Fibroblast of pulmonary artery (primary cell): ENCODE measurements at regions not wholly inside any gene's neighbourhood (a gene's known extent, or its start where the extent isn't known, plus 50 kb on each side); places are given as distances from the start of the nearest gene placed in this dataset.
"Not testable (repeated sequence)": the region's sequence is repeated elsewhere in the genome, so short reads cannot be mapped to it uniquely, and the experiment has no call there.

Experiments
- DNase-seq: peaks from one replicate; pipeline ENCODE4 v3.0.0-alpha.2; 2010; ENCODE audit warnings: low read depth
- H3K4me3 ChIP-seq: replicated peaks from 2 replicates; pipeline ENCODE4 v1.5.1; 2011; ENCODE audit warnings: low read depth, mild to moderate bottlenecking, control low read depth, low read length, moderate library complexity

DNA sequence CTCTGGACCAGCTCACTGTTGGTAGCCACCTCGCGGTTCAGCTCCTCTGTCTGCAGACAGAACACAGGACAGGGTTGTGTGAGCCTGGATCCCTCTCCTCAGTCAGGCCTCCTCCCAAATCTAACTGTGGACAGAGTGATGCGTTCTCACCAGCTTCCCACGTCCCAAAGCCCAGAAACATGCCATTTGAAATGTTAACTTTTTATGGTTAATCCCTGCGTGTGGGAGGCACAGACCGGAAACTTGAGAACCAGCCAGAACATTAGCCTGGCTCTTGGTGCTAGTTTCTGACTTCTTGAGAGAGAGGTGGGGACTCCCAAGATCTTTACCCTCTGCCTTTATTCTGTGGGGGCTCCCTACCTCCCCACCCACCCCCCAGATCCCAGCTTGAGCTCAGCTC, 129.6 kb downstream of the TNFRSF13B start:
- DNase-seq, result peak; percentile 10
- not testable (repeated sequence) for H3K4me3 ChIP-seq

DNA sequence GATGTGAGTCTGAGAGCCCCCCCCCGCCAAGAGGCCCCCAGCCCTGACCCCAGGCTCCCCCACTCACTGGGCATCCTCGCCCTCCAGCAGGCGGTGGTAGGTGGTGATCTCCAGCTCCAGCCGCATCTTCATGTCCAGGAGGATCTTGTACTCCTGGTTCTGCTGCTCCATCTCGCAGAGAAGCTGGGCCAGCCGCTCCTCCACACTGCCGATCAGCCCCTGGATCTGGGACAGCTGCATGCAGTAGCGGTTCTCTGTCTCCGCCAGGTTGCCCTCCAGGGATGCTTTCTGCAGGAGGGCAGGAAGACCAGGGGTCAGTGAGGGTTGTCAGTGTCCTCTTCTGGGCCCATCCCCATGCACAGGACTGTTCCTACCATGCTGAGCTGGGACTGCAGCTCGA, 130.0 kb downstream of the TNFRSF13B start:
- DNase-seq, H3K4me3 ChIP-seq: not testable (repeated sequence)

DNA sequence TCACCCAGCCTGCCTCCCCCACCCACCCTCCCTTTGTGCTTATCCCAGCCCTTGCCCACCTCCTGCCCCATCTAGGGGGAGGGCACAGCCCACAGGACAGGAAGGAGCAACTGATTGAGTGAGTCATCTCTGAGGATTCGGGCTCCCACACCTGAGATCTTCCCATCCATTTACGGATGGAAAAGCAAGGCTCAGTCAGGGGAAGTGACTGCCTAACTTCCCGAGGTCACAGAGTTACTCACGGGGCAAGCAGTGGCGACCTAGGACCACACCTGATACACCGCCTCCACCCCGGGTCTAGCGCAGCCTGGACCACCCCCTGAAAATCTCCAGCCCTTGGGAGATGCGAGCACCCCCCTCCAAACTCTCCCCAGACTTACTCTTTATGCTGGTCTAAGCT, 131.7 kb downstream of the TNFRSF13B start:
- not testable (repeated sequence) for DNase-seq, H3K4me3 ChIP-seq

DNA sequence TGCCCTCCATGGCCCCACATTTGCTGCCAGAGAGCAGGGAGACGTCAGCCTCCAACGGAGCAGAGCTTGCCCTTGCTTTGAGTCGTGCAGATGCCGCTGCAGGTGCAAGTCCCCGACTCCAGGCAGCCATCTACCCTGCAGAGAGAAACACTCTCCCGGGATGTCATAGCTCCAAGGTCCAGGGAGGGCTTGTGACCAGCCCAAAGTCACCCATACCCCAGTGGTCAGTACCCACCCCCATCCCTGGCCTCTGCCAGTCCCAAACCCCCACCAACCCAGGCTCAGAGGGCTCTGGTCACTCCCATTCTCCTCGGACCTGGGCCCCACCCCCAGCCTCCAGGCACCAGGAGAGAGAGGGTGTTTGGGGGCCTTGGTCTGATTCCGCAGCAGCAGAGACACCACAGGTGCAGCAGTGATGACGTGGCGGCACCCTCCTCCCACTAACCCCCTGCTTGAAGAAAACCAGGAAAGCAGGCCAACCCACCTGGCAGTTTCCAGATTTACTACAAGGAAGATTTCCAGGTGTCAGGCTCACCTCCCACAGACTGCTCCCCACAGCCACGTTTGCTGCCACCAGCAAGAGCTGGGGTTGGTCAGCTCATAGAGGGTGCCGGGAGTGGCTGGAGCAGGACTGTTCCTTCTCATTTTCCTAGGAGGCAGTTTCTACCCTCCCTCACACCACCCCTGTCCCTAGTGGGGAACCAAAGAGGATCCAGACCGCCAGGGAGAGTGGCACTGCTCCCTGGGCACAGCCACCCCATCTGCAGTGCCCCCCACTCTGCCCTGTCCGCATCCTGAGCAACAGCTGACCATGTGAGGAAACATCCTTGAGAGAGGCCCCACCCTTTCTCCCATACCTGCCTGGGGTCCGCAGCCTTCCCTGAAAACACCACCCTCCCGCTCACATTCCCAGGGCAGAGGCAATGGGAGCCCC, 132.4 kb downstream of the TNFRSF13B start:
- not testable (repeated sequence) for H3K4me3 ChIP-seq, DNase-seq

DNA sequence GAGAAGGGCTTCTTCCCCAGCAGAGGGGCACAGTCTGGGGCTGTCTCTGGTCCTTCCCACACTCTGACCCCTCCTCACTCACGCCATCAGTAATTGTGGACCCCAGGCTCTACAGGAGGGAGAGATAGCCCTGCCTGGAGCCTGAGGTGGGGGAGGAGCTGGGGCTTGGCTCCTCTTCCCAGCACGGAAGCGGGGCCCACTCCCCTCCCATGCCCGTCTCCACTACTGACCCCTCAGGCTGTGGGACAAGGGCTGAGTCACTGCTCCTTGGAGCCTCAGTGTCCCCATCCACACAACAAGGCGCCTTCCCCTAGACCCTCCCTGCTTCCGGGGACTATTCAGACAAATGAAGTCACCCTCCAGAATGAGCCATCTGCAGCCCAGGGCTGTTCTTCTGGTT, 133.1 kb downstream of the TNFRSF13B start:
- H3K4me3 ChIP-seq, DNase-seq: not testable (repeated sequence)

DNA sequence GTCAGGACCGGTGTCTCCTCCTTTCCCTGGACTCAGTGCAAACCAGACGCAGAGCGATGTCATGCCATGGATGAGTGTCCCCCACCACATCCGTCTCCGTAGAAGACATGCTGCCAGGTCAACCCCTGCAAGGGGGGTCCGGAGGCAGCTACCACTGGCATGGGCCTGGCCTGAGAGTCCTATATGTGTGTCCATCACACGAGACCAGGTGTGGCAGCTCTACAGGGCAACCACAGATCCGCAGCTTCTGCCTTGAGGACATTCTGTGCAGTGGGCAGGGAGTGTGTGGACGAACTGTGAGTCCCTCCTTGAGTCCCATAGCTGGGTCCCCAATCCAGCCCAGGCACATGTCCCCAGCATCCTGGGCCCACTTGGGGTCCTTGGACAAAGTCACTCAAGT, 133.6 kb downstream of the TNFRSF13B start:
- not testable (repeated sequence) for H3K4me3 ChIP-seq, DNase-seq

DNA sequence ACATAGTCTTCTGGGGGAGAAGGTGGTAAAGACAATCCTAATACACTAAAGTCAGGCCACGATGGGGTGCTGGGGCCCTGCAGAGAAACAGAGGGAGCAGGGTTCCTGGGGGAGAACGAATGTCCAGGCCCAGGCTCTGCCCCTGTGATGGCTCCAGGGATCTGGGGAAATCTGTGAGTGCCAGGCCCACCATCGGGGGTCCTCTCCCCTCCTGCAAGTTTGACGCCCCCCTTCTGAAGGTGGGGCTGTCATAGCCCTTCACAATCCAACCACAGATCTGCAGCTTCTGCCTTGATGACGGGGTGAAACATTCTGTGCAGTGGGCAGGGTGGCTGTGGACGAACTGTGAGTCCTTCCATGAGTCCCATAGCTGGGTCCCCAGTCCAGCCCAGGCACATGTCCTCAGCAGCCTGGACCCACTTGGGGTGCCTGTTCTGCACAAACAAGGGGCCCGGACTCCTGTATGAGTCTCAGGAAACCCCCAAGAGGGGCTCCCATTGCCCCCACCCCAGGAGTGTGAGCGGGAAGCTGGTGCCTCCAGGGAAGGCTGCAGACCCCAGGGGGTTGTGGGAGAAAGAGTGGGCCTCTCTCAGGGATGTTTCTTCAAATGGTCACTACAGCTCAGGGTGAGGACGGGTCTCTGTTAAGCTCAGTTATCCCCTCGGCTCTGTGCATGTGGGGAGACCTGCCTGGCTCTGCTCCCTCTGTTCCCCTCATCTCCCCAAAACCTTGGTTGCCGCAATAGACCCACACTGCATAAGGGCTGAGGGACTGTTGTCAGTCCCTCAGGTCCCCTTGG, 134.3 kb downstream of the TNFRSF13B start:
- DNase-seq, H3K4me3 ChIP-seq: not testable (repeated sequence)

DNA sequence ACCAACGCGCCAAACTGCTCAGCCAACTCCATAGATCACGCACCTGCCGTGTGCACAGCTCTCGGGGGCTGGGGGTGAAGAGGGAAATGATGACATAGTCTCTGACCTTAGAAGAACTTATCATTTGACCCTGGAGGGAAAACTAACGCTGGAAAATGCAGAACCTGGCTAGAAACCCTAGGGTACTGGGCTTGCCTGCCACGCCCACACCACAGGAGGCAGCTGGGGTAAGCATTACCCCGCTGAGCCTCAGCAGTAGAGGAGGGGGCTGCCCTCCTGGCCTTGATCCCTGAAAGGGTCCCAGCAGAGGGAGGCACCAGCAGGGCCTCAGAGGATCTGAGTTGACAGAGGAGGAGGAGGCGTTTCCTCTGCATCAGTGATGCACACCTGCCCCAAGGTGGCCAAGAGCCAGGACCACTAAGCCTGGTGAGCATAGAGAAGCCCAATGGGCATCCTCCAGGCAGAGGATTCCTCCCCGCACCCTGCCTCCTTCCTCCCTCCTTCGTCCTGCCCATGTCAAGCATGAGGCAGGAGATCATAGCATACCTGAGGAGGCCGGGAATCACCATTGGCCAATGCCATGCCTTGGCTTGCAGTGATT, 135.5 kb downstream of the TNFRSF13B start:
- not testable (repeated sequence) for DNase-seq, H3K4me3 ChIP-seq

DNA sequence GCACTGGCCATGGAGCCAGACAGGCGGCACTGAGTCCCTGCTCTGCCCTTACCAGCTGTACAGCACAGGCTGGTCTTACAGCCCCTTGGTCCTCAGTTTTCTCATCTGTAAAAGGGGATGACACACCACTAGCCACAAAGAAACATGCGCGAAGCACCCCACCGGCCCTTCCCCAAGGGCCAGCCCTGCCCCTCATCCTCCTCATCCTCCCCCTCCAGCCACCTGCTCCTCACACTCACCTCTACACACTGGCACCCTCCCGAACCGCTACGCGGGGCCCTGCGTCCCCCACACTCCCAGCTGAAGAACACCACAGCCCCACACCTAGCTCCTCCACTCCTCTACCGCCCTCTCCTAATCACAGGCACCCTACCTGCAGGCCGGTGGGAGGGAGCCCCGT, 138.4 kb downstream of the TNFRSF13B start:
- H3K4me3 ChIP-seq, DNase-seq: not testable (repeated sequence)

DNA sequence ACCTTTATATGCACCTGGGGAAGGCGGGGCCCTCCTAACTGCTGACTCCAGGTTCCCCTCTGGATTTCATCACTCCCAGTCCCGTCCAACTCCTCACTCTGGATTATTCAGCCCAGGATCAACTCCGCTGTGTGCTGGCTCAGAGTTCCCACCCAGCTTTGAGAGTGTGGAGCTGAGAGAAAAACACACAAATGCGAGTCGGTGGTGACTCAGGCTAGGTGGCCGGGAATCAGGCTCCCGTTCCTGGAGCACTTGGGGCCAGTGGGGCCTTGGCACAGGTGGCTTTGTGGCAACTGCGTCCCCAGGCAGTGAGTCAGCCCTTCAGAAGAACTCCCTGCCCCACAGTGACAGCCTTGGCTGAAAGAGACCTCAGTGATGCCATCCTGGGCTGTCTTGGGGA, 139.1 kb downstream of the TNFRSF13B start:
- not testable (repeated sequence) for DNase-seq, H3K4me3 ChIP-seq

DNA sequence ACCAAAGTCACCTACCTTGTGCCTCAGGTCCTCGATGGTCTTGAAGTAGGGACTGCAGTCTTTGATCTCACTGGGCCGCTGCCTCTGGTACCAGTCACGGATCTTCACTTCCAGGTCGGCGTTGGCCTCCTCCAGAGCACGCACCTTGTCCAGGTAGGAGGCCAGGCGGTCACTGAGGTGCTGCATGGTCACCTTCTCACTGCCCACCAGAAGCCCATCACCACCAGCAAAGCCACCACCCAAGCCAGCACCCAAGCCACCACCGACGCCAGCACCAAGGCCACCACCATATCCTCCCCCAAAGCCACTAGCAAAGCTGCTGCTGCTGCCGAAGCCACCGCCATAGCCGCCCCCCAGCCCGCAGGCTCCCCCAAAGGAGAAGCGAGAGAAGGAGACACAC, 139.7 kb downstream of the TNFRSF13B start:
- not testable (repeated sequence) for H3K4me3 ChIP-seq, DNase-seq

DNA sequence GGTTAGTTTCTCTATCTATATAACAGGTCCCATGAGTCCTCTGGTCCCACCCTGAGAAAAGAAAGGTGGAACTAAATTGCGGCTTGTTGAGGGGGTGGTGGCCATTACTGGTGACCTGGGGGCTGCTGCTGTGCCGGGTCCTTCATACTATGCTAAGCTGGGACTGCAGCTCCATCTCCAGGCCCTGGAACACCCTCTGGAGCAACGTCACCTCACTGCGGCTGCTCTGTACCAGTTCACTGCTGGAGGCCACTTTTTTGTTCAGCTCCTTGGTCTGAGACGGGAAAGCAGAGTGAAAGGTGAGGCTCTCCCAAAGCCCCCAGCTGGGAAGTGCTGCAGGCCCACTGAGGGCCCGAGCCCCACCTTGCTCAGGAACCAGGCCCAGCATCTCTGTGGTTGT, 140.7 kb downstream of the CCDC144A start:
- H3K4me3 ChIP-seq, DNase-seq: not testable (repeated sequence)

DNA sequence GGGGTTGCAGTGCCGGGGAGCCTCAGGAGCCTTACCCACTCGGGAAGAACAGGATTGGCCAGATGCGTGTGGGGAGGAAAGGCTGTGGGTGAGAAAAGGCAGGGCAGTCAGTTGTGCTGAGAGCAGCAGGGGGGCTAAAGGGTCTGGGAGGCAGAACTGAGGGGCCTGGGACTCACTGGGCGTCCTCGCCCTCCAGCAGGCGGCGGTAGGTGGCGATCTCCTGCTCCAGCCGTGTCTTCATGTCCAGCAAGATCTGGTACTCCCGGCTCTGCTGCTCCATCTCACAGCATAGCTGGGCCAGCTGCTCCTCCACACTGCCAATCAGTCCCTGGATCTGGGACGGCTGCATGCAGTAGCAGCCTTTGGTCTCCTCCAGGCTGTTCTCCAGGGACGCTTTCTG, 140.2 kb downstream of the CCDC144A start:
- DNase-seq, H3K4me3 ChIP-seq: not testable (repeated sequence)
